ENCODE measurements at regions not wholly inside any gene's neighbourhood (a gene's known extent, or its start where the extent isn't known, plus 50 kb on each side); places are given as distances from the start of the nearest gene placed in this dataset.

- TF ChIP-seq CTCF (IDR thresholded peaks at IDR 0.05) (no peak), POLR2A (IDR thresholded peaks at IDR 0.05) (no peak)
These were observed 188.1 kb upstream of the CELF2 start for GRCh38 chr10:10829576-10829975.
